ENCODE measurements at regions not wholly inside any gene's neighbourhood (a gene's known extent, or its start where the extent isn't known, plus 50 kb on each side); places are given as distances from the start of the nearest gene placed in this dataset.

GRCh38 chr3:167166594-167167253 is 213.4 kb downstream of the ZBBX start:
- Mint-ChIP-seq H3K27me3 (ENCODE audit: unreplicated experiment) (no peaks in the 10 kb centered on the region), H3K27ac (ENCODE audit: unreplicated experiment) (no peak overlapping the region), H3K9me3 (ENCODE audit: unreplicated experiment) (no peaks in the 10 kb centered on the region), H3K4me1 (ENCODE audit: unreplicated experiment) (no peaks in the 10 kb centered on the region), H3K4me3 (ENCODE audit: unreplicated experiment) (no peak overlapping the region), H3K36me3 (ENCODE audit: unreplicated experiment) (no peaks in the 10 kb centered on the region)
- TF ChIP-seq CTCF (IDR thresholded peaks at IDR 0.05), result no peak
- DNase-seq (ENCODE audit: extremely low spot score, unreplicated experiment), result no peak

- no peak for DNase-seq (ENCODE audit: extremely low spot score, unreplicated experiment)
- Mint-ChIP-seq H3K4me1 (ENCODE audit: unreplicated experiment) (no peaks in the 10 kb centered on the region), H3K27ac (ENCODE audit: unreplicated experiment) (no peak overlapping the region), H3K9me3 (ENCODE audit: unreplicated experiment) (no peaks in the 10 kb centered on the region), H3K4me3 (ENCODE audit: unreplicated experiment) (no peak overlapping the region), H3K36me3 (ENCODE audit: unreplicated experiment) (no peaks in the 10 kb centered on the region), H3K27me3 (ENCODE audit: unreplicated experiment) (no peaks in the 10 kb centered on the region)
- TF ChIP-seq CTCF (IDR thresholded peaks at IDR 0.05), result no peak
Observed at GRCh38 chr3:167166012-167166411, 214.1 kb downstream of the ZBBX start.

GRCh38 chr3:167163580-167163979 is 216.5 kb downstream of the ZBBX start:
- Mint-ChIP-seq H3K27me3 (ENCODE audit: unreplicated experiment) (no peaks in the 10 kb centered on the region), H3K27ac (ENCODE audit: unreplicated experiment) (no peak overlapping the region), H3K4me3 (ENCODE audit: unreplicated experiment) (no peak overlapping the region), H3K36me3 (ENCODE audit: unreplicated experiment) (no peaks in the 10 kb centered on the region), H3K4me1 (ENCODE audit: unreplicated experiment) (no peaks in the 10 kb centered on the region), H3K9me3 (ENCODE audit: unreplicated experiment) (no peaks in the 10 kb centered on the region)
- no peak for TF ChIP-seq CTCF (IDR thresholded peaks at IDR 0.05)
- no peak for DNase-seq (ENCODE audit: extremely low spot score, unreplicated experiment)

GRCh38 chr3:167162083-167162482 is 218.0 kb downstream of the ZBBX start:
- no peak for DNase-seq (ENCODE audit: extremely low spot score, unreplicated experiment)
- H3K27ac Mint-ChIP-seq (ENCODE audit: unreplicated experiment), result no peak overlapping the region
- H3K4me3 Mint-ChIP-seq (ENCODE audit: unreplicated experiment), result no peak overlapping the region
- no peaks in the 10 kb centered on the region for H3K4me1 Mint-ChIP-seq (ENCODE audit: unreplicated experiment)
- no peaks in the 10 kb centered on the region for H3K27me3 Mint-ChIP-seq (ENCODE audit: unreplicated experiment)
- no peak for TF ChIP-seq CTCF (IDR thresholded peaks at IDR 0.05)
- no peaks in the 10 kb centered on the region for H3K36me3 Mint-ChIP-seq (ENCODE audit: unreplicated experiment)
- H3K9me3 Mint-ChIP-seq (ENCODE audit: unreplicated experiment), result no peaks in the 10 kb centered on the region

- Mint-ChIP-seq H3K36me3 (ENCODE audit: unreplicated experiment) (no peaks in the 10 kb centered on the region), H3K9me3 (ENCODE audit: unreplicated experiment) (peaks cover 3% of the 10 kb centered on the region), H3K27ac (ENCODE audit: unreplicated experiment) (no peak overlapping the region), H3K4me1 (ENCODE audit: unreplicated experiment) (no peaks in the 10 kb centered on the region), H3K4me3 (ENCODE audit: unreplicated experiment) (no peak overlapping the region), H3K27me3 (ENCODE audit: unreplicated experiment) (no peaks in the 10 kb centered on the region)
- DNase-seq (ENCODE audit: extremely low spot score, unreplicated experiment), result no peak
- TF ChIP-seq CTCF (IDR thresholded peaks at IDR 0.05), result no peak
Observed at GRCh38 chr3:167160781-167161180, 219.3 kb downstream of the ZBBX start.

All from osteocyte (in vitro differentiated cells).